OCI-LY1 (cell line): ENCODE measurements at regions not wholly inside any gene's neighbourhood (a gene's known extent, or its start where the extent isn't known, plus 50 kb on each side); places are given as distances from the start of the nearest gene placed in this dataset.

Experiments
- H2AFZ ChIP-seq: fragments of 200-600 bp; sonication (generic), shearing (Covaris generic); 2 replicates; pipeline ENCODE4 v1.6.0; 2014; ENCODE audit warnings: antibody characterized with exemption, mild to moderate bottlenecking, low read length
- H3F3A ChIP-seq: fragments of 200-600 bp; sonication (generic), shearing (Covaris generic); 2 replicates; pipeline ENCODE4 v1.6.0; 2014; ENCODE audit warnings: mild to moderate bottlenecking, antibody characterized with exemption, low read length, moderate library complexity; ENCODE audit not compliant: insufficient read depth
- H3K27ac ChIP-seq: fragments of 200-600 bp; sonication (generic); 2 replicates; pipeline ENCODE4 v1.5.1; 2014; ENCODE audit warnings: low read length, mixed run types, mild to moderate bottlenecking, low read depth; ENCODE audit not compliant: poor library complexity, severe bottlenecking
- H3K27me3 ChIP-seq: fragments of 200-600 bp; sonication (generic); 2 replicates; pipeline ENCODE4 v1.6.0; 2014; ENCODE audit warnings: antibody characterized with exemption, mild to moderate bottlenecking, low read length, moderate library complexity; ENCODE audit not compliant: insufficient read depth
- H3K36me3 ChIP-seq: fragments of 200-600 bp; sonication (generic); 2 replicates; pipeline ENCODE4 v1.6.1; 2014; ENCODE audit warnings: mild to moderate bottlenecking, antibody characterized with exemption, low read length, moderate library complexity, mixed read lengths; ENCODE audit not compliant: insufficient read depth
- H3K4me1 ChIP-seq: fragments of 200-600 bp; sonication (generic); 2 replicates; pipeline ENCODE4 v1.5.1; 2014; ENCODE audit warnings: mild to moderate bottlenecking, low read length, moderate library complexity; ENCODE audit not compliant: insufficient read depth, severe bottlenecking
- H3K4me2 ChIP-seq: fragments of 200-600 bp; sonication (generic), shearing (Covaris generic); 2 replicates; pipeline ENCODE4 v1.6.1; 2014; ENCODE audit warnings: low read length
- H3K4me3 ChIP-seq: fragments of 200-600 bp; sonication (generic); 2 replicates; pipeline ENCODE4 v1.5.1; 2014; ENCODE audit warnings: low read length, low read depth, mild to moderate bottlenecking, mixed read lengths; ENCODE audit not compliant: poor library complexity, severe bottlenecking
- H3K79me2 ChIP-seq: fragments of 200-600 bp; shearing (Covaris generic); 2 replicates; pipeline ENCODE4 v1.6.1; 2016; ENCODE audit warnings: mixed run types, low read length, mixed read lengths; ENCODE audit not compliant: insufficient read depth
- H3K9ac ChIP-seq: fragments of 200-600 bp; sonication (generic), shearing (Covaris generic); 2 replicates; pipeline ENCODE4 v1.6.1; 2014; ENCODE audit warnings: mild to moderate bottlenecking, low read length, mixed read lengths
- H3K9me2 ChIP-seq: fragments of 200-600 bp; sonication (generic), shearing (Covaris generic); 2 replicates; pipeline ENCODE4 v1.6.1; 2014; ENCODE audit warnings: low read depth, mild to moderate bottlenecking, low read length, mixed read lengths
- H3K9me3 ChIP-seq: fragments of 200-600 bp; shearing (Covaris generic); 2 replicates; pipeline ENCODE4 v1.6.1; 2014; ENCODE audit warnings: low read length, mixed read lengths
- H4K20me1 ChIP-seq: fragments of 200-600 bp; sonication (generic), shearing (Covaris generic); 2 replicates; pipeline ENCODE4 v1.6.0; 2016; ENCODE audit warnings: mild to moderate bottlenecking, low read length; ENCODE audit not compliant: insufficient read depth
- CTCF ChIP-seq: fragments of 200-600 bp; sonication (generic), shearing (Covaris generic); IDR thresholded peaks from 2 replicates; pipeline ENCODE4 v1.5.1; 2017; ENCODE audit warnings: mild to moderate bottlenecking, antibody characterized with exemption, low read length, moderate library complexity, mixed read lengths
- EZH2 ChIP-seq: fragments of 200-600 bp; sonication (generic), shearing (Covaris generic); IDR thresholded peaks from 2 replicates; pipeline ENCODE4 v1.8.0; 2017; ENCODE audit warnings: borderline replicate concordance, mixed run types, mild to moderate bottlenecking, antibody characterized with exemption, low read length, moderate library complexity, mixed read lengths

GRCh38 chr6:169095153-169095552 is 158.5 kb downstream of the THBS2 start:
- TF ChIP-seq EZH2, result no peak
- no peak for TF ChIP-seq CTCF
- Histone ChIP-seq H2AFZ (no peak overlapping the region), H3K79me2 (no peaks in the 10 kb centered on the region), H4K20me1 (no peaks in the 10 kb centered on the region), H3K4me1 (no peaks in the 10 kb centered on the region), H3K9me2 (no peaks in the 10 kb centered on the region), H3K27me3 (no peaks in the 10 kb centered on the region), H3K4me2 (no peak overlapping the region), H3K36me3 (no peaks in the 10 kb centered on the region), H3K9me3 (peaks cover 6% of the 10 kb centered on the region; the same call in 1 of the 2 replicates), H3K4me3 (no peak overlapping the region), H3K27ac (no peak overlapping the region), H3K9ac (no peak overlapping the region), H3F3A (no peaks in the 10 kb centered on the region)

GRCh38 chr6:169094552-169094950 is 159.1 kb downstream of the THBS2 start:
- Histone ChIP-seq H3F3A (no peaks in the 10 kb centered on the region), H3K4me1 (no peaks in the 10 kb centered on the region), H3K9me3 (peaks cover 6% of the 10 kb centered on the region; the same call in 1 of the 2 replicates), H3K36me3 (no peaks in the 10 kb centered on the region), H3K4me2 (no peak overlapping the region), H3K27ac (no peak overlapping the region), H4K20me1 (no peaks in the 10 kb centered on the region), H2AFZ (no peak overlapping the region), H3K79me2 (no peaks in the 10 kb centered on the region), H3K9ac (no peak overlapping the region), H3K4me3 (no peak overlapping the region), H3K27me3 (no peaks in the 10 kb centered on the region), H3K9me2 (no peaks in the 10 kb centered on the region)
- TF ChIP-seq EZH2, result no peak
- no peak for TF ChIP-seq CTCF

GRCh38 chr6:169093770-169094551 is 159.7 kb downstream of the THBS2 start:
- Histone ChIP-seq H3K27me3 (no peaks in the 10 kb centered on the region), H3K4me2 (no peak overlapping the region), H3K36me3 (no peaks in the 10 kb centered on the region), H3K4me1 (no peaks in the 10 kb centered on the region), H3K9me3 (peaks cover 6% of the 10 kb centered on the region; the same call in 1 of the 2 replicates), H2AFZ (no peak overlapping the region), H3K79me2 (no peaks in the 10 kb centered on the region), H3F3A (no peaks in the 10 kb centered on the region), H3K27ac (no peak overlapping the region), H4K20me1 (no peaks in the 10 kb centered on the region), H3K9me2 (no peaks in the 10 kb centered on the region), H3K9ac (no peak overlapping the region), H3K4me3 (no peak overlapping the region)
- TF ChIP-seq CTCF (no peak), EZH2 (no peak)
